ENCODE measurements at regions not wholly inside any gene's neighbourhood (a gene's known extent, or its start where the extent isn't known, plus 50 kb on each side); places are given as distances from the start of the nearest gene placed in this dataset.

- intact Hi-C loops (cut with micrococcal nuclease): no loop called here
- no peak for DNase-seq
- peak; percentile 54 for ATAC-seq
Measured at GRCh38 chr18:31213641-31214040, 51.0 kb upstream of the DSC1 start.

GRCh38 chr18:31217038-31217849, 54.6 kb upstream of the DSC1 start:
- ATAC-seq (no peak), DNase-seq (no peak)
- intact Hi-C loops (cut with micrococcal nuclease): no loop called here

GRCh38 chr18:31218671-31219383, 56.2 kb upstream of the DSC1 start:
- ATAC-seq (no peak), DNase-seq (no peak)
- intact Hi-C loops (cut with micrococcal nuclease): no loop called here

- no peak for DNase-seq
- intact Hi-C loops (cut with micrococcal nuclease): no loop called here
- ATAC-seq: no peak
Measured at GRCh38 chr18:31219395-31219794, 56.7 kb upstream of the DSC1 start.

GRCh38 chr18:31223371-31223770, 60.7 kb upstream of the DSC1 start:
- DNase-seq: no peak
- ATAC-seq: no peak
- intact Hi-C loops (cut with micrococcal nuclease): no loop called here

- ATAC-seq (peak; percentile 94), DNase-seq (peak; percentile 68)
- intact Hi-C loops (cut with micrococcal nuclease): no loop called here
Measured at GRCh38 chr18:31225668-31226067, 63.0 kb upstream of the DSC1 start.

- peak; percentile 55 for ATAC-seq
- no peak for DNase-seq
- intact Hi-C loops (cut with micrococcal nuclease): no loop called here
Measured at GRCh38 chr18:31227497-31228229, 65.0 kb upstream of the DSC1 start.

GRCh38 chr18:31229829-31230228, 67.2 kb upstream of the DSC1 start:
- DNase-seq: no peak
- intact Hi-C loops (cut with micrococcal nuclease): no loop called here
- no peak for ATAC-seq

- ATAC-seq (no peak), DNase-seq (no peak)
- intact Hi-C loops (cut with micrococcal nuclease): no loop called here
Measured at GRCh38 chr18:31230495-31230894, 67.8 kb upstream of the DSC1 start.

- intact Hi-C loops (cut with micrococcal nuclease): no loop called here
- ATAC-seq (no peak), DNase-seq (no peak)
Measured at GRCh38 chr18:31232013-31232412, 69.4 kb upstream of the DSC1 start.

GRCh38 chr18:31232775-31233424, 70.2 kb upstream of the DSC1 start:
- intact Hi-C loops (cut with micrococcal nuclease): no loop called here
- DNase-seq (no peak), ATAC-seq (peak; percentile 22)

GRCh38 chr18:31233621-31234275, 71.1 kb upstream of the DSC1 start:
- ATAC-seq (peak; percentile 96), DNase-seq (no peak)
- intact Hi-C loops (cut with micrococcal nuclease): no loop called here

GRCh38 chr18:31235856-31236255, 73.2 kb upstream of the DSC1 start:
- ATAC-seq (no peak), DNase-seq (no peak)
- intact Hi-C loops (cut with micrococcal nuclease): no loop called here

- no peak for DNase-seq
- no peak for ATAC-seq
- intact Hi-C loops (cut with micrococcal nuclease): no loop called here
Measured at GRCh38 chr18:31237142-31237541, 74.5 kb upstream of the DSC1 start.

- DNase-seq: no peak
- intact Hi-C loops (cut with micrococcal nuclease): no loop called here
- no peak for ATAC-seq
Measured at GRCh38 chr18:31241425-31241824, 76.5 kb upstream of the DSG1 start.

GRCh38 chr18:31241900-31242409, 76.0 kb upstream of the DSG1 start:
- intact Hi-C loops (cut with micrococcal nuclease): no loop called here
- no peak for ATAC-seq
- DNase-seq: no peak

GRCh38 chr18:31243740-31244512, 74.0 kb upstream of the DSG1 start:
- peak; percentile 46 for ATAC-seq
- DNase-seq: no peak
- intact Hi-C loops (cut with micrococcal nuclease): no loop called here

GRCh38 chr18:31244771-31245394, 73.1 kb upstream of the DSG1 start:
- intact Hi-C loops (cut with micrococcal nuclease): no loop called here
- ATAC-seq (no peak), DNase-seq (no peak)
